Heart left ventricle (tissue), 16 donors: ENCODE measurements at regions not wholly inside any gene's neighbourhood (a gene's known extent, or its start where the extent isn't known, plus 50 kb on each side); places are given as distances from the start of the nearest gene placed in this dataset.

Source experiments
- ATAC-seq, 4 donors: fragments of 200-7000 bp; cut with Tn5 transposase; one replicate each; pipeline ENCODE4 v1.9.1; 2020 to 2022; ENCODE audit warnings: moderate library complexity in 4 of 4, mild to moderate bottlenecking in 3 of 4, moderate number of reproducible peaks in 1 of 4
- DNase-seq, 5 donors: peaks; one replicate each; pipeline ENCODE4 v3.0.0-alpha.2; 2020
- H3K27ac ChIP-seq, 12 donors: fragments of 200-600 bp; sonication (generic) in 4 of 12; one replicate each; pipeline versions ENCODE4 v1.5.0 to v1.8.0; 2016 to 2022; ENCODE audit warnings: mild to moderate bottlenecking in 2 of 12
- H3K27me3 ChIP-seq, 9 donors: fragments of 200-600 bp; sonication (generic) in 2 of 9; one replicate each; pipeline versions ENCODE4 v1.5.1 to v1.8.0; 2016 to 2022; ENCODE audit warnings: mild to moderate bottlenecking in 3 of 9
- H3K36me3 ChIP-seq, 9 donors: fragments of 200-600 bp; sonication (generic) in 2 of 9; one replicate each; pipeline versions ENCODE4 v1.5.0 to v1.8.0; 2018 to 2022; ENCODE audit warnings: mild to moderate bottlenecking in 2 of 9
- H3K4me1 ChIP-seq, 12 donors: fragments of 200-600 bp; sonication (generic) in 4 of 12; one replicate each; pipeline versions ENCODE4 v1.5.0 to v1.8.0; 2016 to 2022; ENCODE audit warnings: mild to moderate bottlenecking in 3 of 12
- H3K4me3 ChIP-seq, 12 donors: fragments of 200-600 bp; sonication (generic) in 4 of 12; one replicate each; pipeline versions ENCODE4 v1.5.0 to v1.8.0; 2017 to 2022; ENCODE audit warnings: mild to moderate bottlenecking in 9 of 12, moderate library complexity in 4 of 12
- H3K9me3 ChIP-seq, 12 donors: fragments of 200-600 bp; sonication (generic) in 4 of 12; one replicate each; pipeline versions ENCODE4 v1.5.0 to v1.8.0; 2016 to 2022; ENCODE audit warnings: mild to moderate bottlenecking in 1 of 12
- CTCF ChIP-seq, 12 donors: fragments of 200-600 bp; sonication (generic) in 4 of 12; IDR thresholded peaks; one replicate each; pipeline versions ENCODE4 v1.5.0 to v1.8.0; 2018 to 2022; ENCODE audit warnings: antibody characterized with exemption in 12 of 12, mild to moderate bottlenecking in 5 of 12
- POLR2A ChIP-seq, 2 donors: fragments of 450-650 bp; IDR thresholded peaks; one replicate each; pipeline ENCODE4 v1.6.1; 2017; ENCODE audit warnings: antibody characterized with exemption in 2 of 2, mild to moderate bottlenecking in 2 of 2, moderate library complexity in 2 of 2
- WGBS, 4 donors: extraction: QIAGEN DNeasy Blood & Tissue Kit in 2 of 4; methylation state at CpG; one replicate each; pipeline versions ENCODE4 v1.1.5 to v1.1.7; 2013 to 2018; 5-methylcytosine and 5-hydroxymethylcytosine counted together
- intact Hi-C, 10 donors: fragments of 100-400 bp; cut with DNase I; formaldehyde crosslinking; loops; one replicate each; pipeline versions ENCODE4 v1.11.1 to v1.14.2; 2022
- donor health status: ischemic (EF 13 %, LVEDD 7.1; RV severe dilation, severe dysfunction).
- donor health status: healthy with polysubstance abuse.
- donor health status: DM: no; HTN: yes; CAD: no.
- donor health status: DM: no; HTN: no; CAD: no.
- donor health status: ischemic (EF 25% LVEDD 6.9; RV normal size, moderate dysfunction).
- donor health status: ischemic (EF 25% LVEDD 5.7; RV mildly dilated, moderate dysfunction).
- donor health status: healthy.
- donor health status: DM: yes; HTN: yes; CAD: no.
- donor health status: ischemic (EF 35%, LVEDD 5.7; RV mildly dilated, moderate dysfunction).
- donor health status: nonischemic (EF 11% LVEDD 7.7; RV severe dilation, severe dysfunction).
- donor health status: DM: yes; HTN: yes; CAD: no.
- donor health status: PGD.
- donor health status: ischemic (EF 29% LVEDD 5.4; RV normal size, mild dysfunction).
- donor health status: nonischemic (EF 23%, LVEDD 6.1; RV moderate dilation, normal function).

- 68 to 76% (median 72%) methylated on average over 12 of the region's 12 CpGs for WGBS, 4 donors
- TF ChIP-seq POLR2A (IDR thresholded peaks at IDR 0.05) (no peak), CTCF (IDR thresholded peaks at IDR 0.05) (no peak)
- intact Hi-C loops, result no loop called here
- Histone ChIP-seq H3K27ac (no peak overlapping the region), H3K27me3 (peaks cover 0 to 21% (median 0%) of the 10 kb centered on the region in 9 donors), H3K4me1 (no peaks in the 10 kb centered on the region), H3K4me3 (no peak overlapping the region), H3K36me3 (no peaks in the 10 kb centered on the region), H3K9me3 (no peaks in the 10 kb centered on the region)
- no peak for DNase-seq
- ATAC-seq, result no peak
These were observed 167.7 kb upstream of the SHH start for GRCh38 chr7:155979994-155980393.

- WGBS, 4 donors, result 46 to 59% (median 56%) methylated on average over 4 of the region's 4 CpGs
- Histone ChIP-seq H3K36me3 (no peaks in the 10 kb centered on the region), H3K9me3 (no peaks in the 10 kb centered on the region), H3K27me3 (peaks cover 0 to 23% (median 0%) of the 10 kb centered on the region in 9 donors), H3K27ac (no peak overlapping the region), H3K4me1 (no peaks in the 10 kb centered on the region), H3K4me3 (no peak overlapping the region)
- DNase-seq (no peak), ATAC-seq (no peak)
- intact Hi-C loops, result no loop called here
- no peak for TF ChIP-seq CTCF (IDR thresholded peaks at IDR 0.05)
- TF ChIP-seq POLR2A (IDR thresholded peaks at IDR 0.05), result no peak
These were observed 167.3 kb upstream of the SHH start for GRCh38 chr7:155979566-155979965.

- peaks cover 0 to 41% (median 0%) of the 10 kb centered on the region in 9 donors for H3K27me3 ChIP-seq
- H3K9me3 ChIP-seq, result no peaks in the 10 kb centered on the region
- TF ChIP-seq CTCF (IDR thresholded peaks at IDR 0.05) (no peak), POLR2A (IDR thresholded peaks at IDR 0.05) (no peak)
- no peak overlapping the region for H3K27ac ChIP-seq
- intact Hi-C loops, result no loop called here
- no peak for ATAC-seq
- 63 to 68% (median 67%) methylated on average over 7 of the region's 7 CpGs for WGBS, 4 donors
- no peak for DNase-seq
- no peaks in the 10 kb centered on the region for H3K4me1 ChIP-seq
- H3K36me3 ChIP-seq, result no peaks in the 10 kb centered on the region
- no peak overlapping the region for H3K4me3 ChIP-seq
These were observed 163.2 kb upstream of the SHH start for GRCh38 chr7:155975490-155975889.

- H3K4me3 ChIP-seq, result no peak overlapping the region
- 67 to 69% (median 67%) methylated on average over 10 to 11 of the region's 11 CpGs for WGBS, 4 donors
- TF ChIP-seq CTCF (IDR thresholded peaks at IDR 0.05) (no peak), POLR2A (IDR thresholded peaks at IDR 0.05) (no peak)
- no peaks in the 10 kb centered on the region for H3K9me3 ChIP-seq
- no peak overlapping the region for H3K27ac ChIP-seq
- H3K36me3 ChIP-seq, result no peaks in the 10 kb centered on the region
- peaks cover 0 to 31% (median 0%) of the 10 kb centered on the region in 9 donors for H3K27me3 ChIP-seq
- ATAC-seq (no peak), DNase-seq (no peak)
- intact Hi-C loops, result no loop called here
- H3K4me1 ChIP-seq, result no peaks in the 10 kb centered on the region
These were observed 162.1 kb upstream of the SHH start for GRCh38 chr7:155974186-155974897.
